GM23338 (cell line): ENCODE measurements at regions not wholly inside any gene's neighbourhood (a gene's known extent, or its start where the extent isn't known, plus 50 kb on each side); places are given as distances from the start of the nearest gene placed in this dataset.

Experiments used
- ATAC-seq: fragments of 200-7000 bp; cut with Tn5 transposase; 3 replicates; pipeline ENCODE4 v1.9.1; 2020
- DNase-seq: peaks from one replicate; pipeline ENCODE4 v3.0.0-alpha.2; 2015; ENCODE audit warnings: low spot score
- H2AFZ ChIP-seq: fragments of 200-600 bp; sonication (generic); 2 replicates; pipeline ENCODE4 v1.8.0; 2016; ENCODE audit warnings: antibody characterized with exemption, mild to moderate bottlenecking, moderate library complexity
- H3F3A ChIP-seq: fragments of 200-600 bp; sonication (generic); replicated peaks from 2 replicates; pipeline ENCODE4 v1.8.0; 2017; ENCODE audit warnings: antibody characterized with exemption, mixed run types, low read depth
- H3K27ac ChIP-seq: fragments of 200-600 bp; sonication (generic); 2 replicates; pipeline ENCODE4 v1.6.1; 2016; ENCODE audit warnings: low read depth
- H3K27me3 ChIP-seq: fragments of 200-600 bp; sonication (generic); 2 replicates; pipeline ENCODE4 v1.8.0; 2016; ENCODE audit warnings: mild to moderate bottlenecking, mixed run types, moderate library complexity; ENCODE audit not compliant: insufficient read depth
- H3K36me3 ChIP-seq: fragments of 200-600 bp; sonication (generic); 2 replicates; pipeline ENCODE4 v1.8.0; 2016; ENCODE audit warnings: mild to moderate bottlenecking; ENCODE audit not compliant: insufficient read depth
- H3K4me1 ChIP-seq: fragments of 200-600 bp; sonication (generic); 2 replicates; pipeline ENCODE4 v1.8.0; 2016; ENCODE audit warnings: mild to moderate bottlenecking, moderate library complexity; ENCODE audit not compliant: insufficient read depth
- H3K4me2 ChIP-seq: fragments of 200-600 bp; sonication (generic); 2 replicates; pipeline ENCODE4 v1.7.1; 2017; ENCODE audit warnings: mixed run types
- H3K4me3 ChIP-seq: fragments of 200-600 bp; sonication (generic); 2 replicates; pipeline ENCODE4 v1.6.1; 2016; ENCODE audit warnings: mixed run types
- H3K79me2 ChIP-seq: fragments of 200-600 bp; sonication (generic); replicated peaks from 2 replicates; pipeline ENCODE4 v1.8.0; 2017; ENCODE audit warnings: mild to moderate bottlenecking; ENCODE audit not compliant: insufficient read depth
- H3K9me2 ChIP-seq: fragments of 200-600 bp; sonication (generic); 2 replicates; pipeline ENCODE4 v1.8.0; 2017; ENCODE audit not compliant: insufficient read depth
- H4K20me1 ChIP-seq: fragments of 200-600 bp; sonication (generic); replicated peaks from 2 replicates; pipeline ENCODE4 v1.8.0; 2017; ENCODE audit warnings: mild to moderate bottlenecking; ENCODE audit not compliant: insufficient read depth
- H3K27ac Mint-ChIP-seq: 2 replicates; pipeline ENCODE4 v1.8.0; 2020; ENCODE audit warnings: inconsistent platforms, mild to moderate bottlenecking, moderate library complexity, mixed read lengths
- H3K27me3 Mint-ChIP-seq: 3 replicates; pipeline ENCODE4 v1.8.0; 2022; ENCODE audit warnings: low read depth, mild to moderate bottlenecking, moderate library complexity, mixed read lengths, inconsistent platforms; ENCODE audit not compliant: insufficient read depth, poor library complexity
- H3K36me3 Mint-ChIP-seq: 3 replicates; pipeline ENCODE4 v1.8.0; 2021; ENCODE audit warnings: low read depth, mild to moderate bottlenecking, inconsistent platforms, moderate library complexity, mixed read lengths
- H3K4me1 Mint-ChIP-seq: 3 replicates; pipeline ENCODE4 v1.8.0; 2020; ENCODE audit warnings: mild to moderate bottlenecking, inconsistent platforms, mixed read lengths
- H3K4me3 Mint-ChIP-seq: 3 replicates; pipeline ENCODE4 v1.8.0; 2021; ENCODE audit warnings: moderate library complexity, mild to moderate bottlenecking, inconsistent platforms, mixed read lengths
- H3K9me3 Mint-ChIP-seq: 3 replicates; pipeline ENCODE4 v1.8.0; 2020; ENCODE audit warnings: moderate library complexity, mild to moderate bottlenecking, inconsistent platforms, mixed read lengths
- ETS1 ChIP-seq: IDR thresholded peaks from 2 replicates; pipeline ENCODE4 v1.6.1; 2016; ENCODE audit warnings: antibody characterized with exemption
- EZH2phosphoT487 ChIP-seq: fragments of 200-600 bp; sonication (generic); IDR thresholded peaks from one replicate; pipeline ENCODE4 v1.8.1; 2018; ENCODE audit warnings: antibody characterized with exemption; ENCODE audit not compliant: unreplicated experiment
- JUNB ChIP-seq: IDR thresholded peaks from one replicate; pipeline ENCODE4 v1.6.1; 2016; ENCODE audit warnings: antibody characterized with exemption; ENCODE audit not compliant: unreplicated experiment
- NANOG ChIP-seq: IDR thresholded peaks from 2 replicates; pipeline ENCODE4 v1.6.1; 2016; ENCODE audit warnings: antibody characterized with exemption, borderline replicate concordance
- POLR2AphosphoS5 ChIP-seq: IDR thresholded peaks from 2 replicates; pipeline ENCODE4 v1.6.1; 2016; ENCODE audit warnings: antibody characterized with exemption, low read depth
- REST ChIP-seq: IDR thresholded peaks from one replicate; pipeline ENCODE4 v1.6.1; 2018; ENCODE audit warnings: antibody characterized with exemption; ENCODE audit not compliant: unreplicated experiment
- STAT1 ChIP-seq: IDR thresholded peaks from one replicate; pipeline ENCODE4 v1.6.1; 2016; ENCODE audit warnings: antibody characterized with exemption; ENCODE audit not compliant: unreplicated experiment
- ZNF114 ChIP-seq: fragments of 250-450 bp; sonication (Bioruptor Pico); IDR thresholded peaks from 2 replicates; pipeline ENCODE4 v1.5.0; 2020; ENCODE audit warnings: mild to moderate bottlenecking, moderate library complexity
- ZNF331 ChIP-seq: fragments of 250-450 bp; sonication (Bioruptor Pico); IDR thresholded peaks from 2 replicates; pipeline ENCODE4 v1.5.0; 2020; ENCODE audit warnings: low read depth, mild to moderate bottlenecking, moderate library complexity
- TF ChIP-seq, protein P1 (sequence below), 2 experiments: fragments of 200-600 bp in 1 of 2; sonication (generic) in 1 of 2; conservative IDR thresholded peaks; 2 replicates each; pipeline versions ENCODE4 v1.5.1 to v1.6.1; 2016 to 2017; ENCODE audit warnings: antibody characterized with exemption in 2 of 2, low read depth in 2 of 2, mild to moderate bottlenecking in 2 of 2, moderate library complexity in 1 of 2

GRCh38 chr12:115355301-115355700 is 671.3 kb upstream of the TBX3 start:
- no peak overlapping the region for H2AFZ ChIP-seq
- Mint-ChIP-seq H3K9me3 (no peaks in the 10 kb centered on the region; the same call in 1 of the 3 replicates), H3K27me3 (peaks cover 1% of the 10 kb centered on the region), H3K4me1 (no peaks in the 10 kb centered on the region; the same call in 2 of the 3 replicates), H3K27ac (no peak overlapping the region), H3K36me3 (no peaks in the 10 kb centered on the region), H3K4me3 (no peak overlapping the region)
- no peak overlapping the region for H3K27ac ChIP-seq
- DNase-seq (no peak), ATAC-seq (no peak)
- no peaks in the 10 kb centered on the region for H3K79me2 ChIP-seq
- no peaks in the 10 kb centered on the region for H3K4me1 ChIP-seq
- H3K27me3 ChIP-seq, result no peaks in the 10 kb centered on the region
- H3F3A ChIP-seq, result no peaks in the 10 kb centered on the region
- H3K36me3 ChIP-seq, result no peaks in the 10 kb centered on the region
- H4K20me1 ChIP-seq, result no peaks in the 10 kb centered on the region
- H3K4me3 ChIP-seq, result no peak overlapping the region
- TF ChIP-seq NANOG (no peak), ZNF331 (CRISPR knock-in tag) (no peak), JUNB (no peak), EZH2phosphoT487 (no peak), REST (no peak), ETS1 (no peak), STAT1 (no peak), POLR2AphosphoS5 (no peak), ZNF114 (CRISPR knock-in tag) (no peak)
- TF ChIP-seq, protein P1, sequence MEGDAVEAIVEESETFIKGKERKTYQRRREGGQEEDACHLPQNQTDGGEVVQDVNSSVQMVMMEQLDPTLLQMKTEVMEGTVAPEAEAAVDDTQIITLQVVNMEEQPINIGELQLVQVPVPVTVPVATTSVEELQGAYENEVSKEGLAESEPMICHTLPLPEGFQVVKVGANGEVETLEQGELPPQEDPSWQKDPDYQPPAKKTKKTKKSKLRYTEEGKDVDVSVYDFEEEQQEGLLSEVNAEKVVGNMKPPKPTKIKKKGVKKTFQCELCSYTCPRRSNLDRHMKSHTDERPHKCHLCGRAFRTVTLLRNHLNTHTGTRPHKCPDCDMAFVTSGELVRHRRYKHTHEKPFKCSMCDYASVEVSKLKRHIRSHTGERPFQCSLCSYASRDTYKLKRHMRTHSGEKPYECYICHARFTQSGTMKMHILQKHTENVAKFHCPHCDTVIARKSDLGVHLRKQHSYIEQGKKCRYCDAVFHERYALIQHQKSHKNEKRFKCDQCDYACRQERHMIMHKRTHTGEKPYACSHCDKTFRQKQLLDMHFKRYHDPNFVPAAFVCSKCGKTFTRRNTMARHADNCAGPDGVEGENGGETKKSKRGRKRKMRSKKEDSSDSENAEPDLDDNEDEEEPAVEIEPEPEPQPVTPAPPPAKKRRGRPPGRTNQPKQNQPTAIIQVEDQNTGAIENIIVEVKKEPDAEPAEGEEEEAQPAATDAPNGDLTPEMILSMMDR (conservative IDR thresholded peaks at IDR 0.05; ENCODE audit: low read depth in 2 of 2), result no peak
- H3K9me2 ChIP-seq, result no peaks in the 10 kb centered on the region
- no peak overlapping the region for H3K4me2 ChIP-seq
